Common myeloid progenitor, CD34-positive (primary cell): ENCODE measurements at regions not wholly inside any gene's neighbourhood (a gene's known extent, or its start where the extent isn't known, plus 50 kb on each side); places are given as distances from the start of the nearest gene placed in this dataset.
A peak's percentile ranks its signal among the peaks of the same experiment; 100 is the strongest.

Experiments used
- CTCF ChIA-PET: fragments of 350-600 bp; sonication (Branson Sonifier 250); formaldehyde crosslinking; loops from one replicate; lab custom pipeline; 2021; ENCODE audit warnings: antibody characterized with exemption; lab: Charles Lee
- POLR2A ChIA-PET: fragments of 350-600 bp; sonication (Branson Sonifier 250); formaldehyde crosslinking; loops from one replicate; lab custom pipeline; 2021; ENCODE audit warnings: antibody characterized with exemption; lab: Charles Lee
- DNase-seq, 3 donors: peaks; one replicate each; pipeline versions ENCODE4 v3.0.0 to v3.0.0-alpha.2; 2013
- H3K27ac ChIP-seq, 2 experiments: 1 replicate in 1 of 2; 2 replicates in 1 of 2; pipeline ENCODE4 v1.7.0; 2013; ENCODE audit warnings: inconsistent platforms in 2 of 2, low read length in 2 of 2, mild to moderate bottlenecking in 2 of 2, low read depth in 1 of 2, moderate library complexity in 1 of 2; ENCODE audit not compliant: severe bottlenecking in 2 of 2, insufficient read depth in 1 of 2, poor library complexity in 1 of 2
- H3K27me3 ChIP-seq, 5 experiments: replicated peaks in 2 of 5; 1 replicate in 3 of 5; 2 replicates in 2 of 5; pipeline versions ENCODE4 v1.6.1 to v1.7.0; 2013; ENCODE audit warnings: low read length in 4 of 5, mild to moderate bottlenecking in 2 of 5, moderate library complexity in 2 of 5, inconsistent platforms in 1 of 5; ENCODE audit not compliant: insufficient read depth in 5 of 5, control insufficient read depth in 4 of 5
- H3K36me3 ChIP-seq, 4 experiments: 1 replicate in 2 of 4; 2 replicates in 2 of 4; pipeline versions ENCODE4 v1.6.1 to v1.7.0; 2013; ENCODE audit warnings: low read length in 3 of 4, control low read depth in 1 of 4, mild to moderate bottlenecking in 1 of 4; ENCODE audit not compliant: control insufficient read depth in 4 of 4, insufficient read depth in 4 of 4
- H3K4me1 ChIP-seq, 4 experiments: 1 replicate in 3 of 4; 2 replicates in 1 of 4; pipeline versions ENCODE4 v1.6.1 to v1.7.1; 2013; ENCODE audit warnings: low read length in 3 of 4, mild to moderate bottlenecking in 3 of 4, control low read depth in 1 of 4, inconsistent platforms in 1 of 4, moderate library complexity in 1 of 4; ENCODE audit not compliant: control insufficient read depth in 4 of 4, insufficient read depth in 4 of 4; ENCODE audit errors: control extremely low read depth in 1 of 4
- H3K4me3 ChIP-seq, 7 experiments: 1 replicate in 4 of 7; 2 replicates in 3 of 7; pipeline versions ENCODE4 v1.5.1 to v1.7.0; 2013; ENCODE audit warnings: mild to moderate bottlenecking in 7 of 7, low read length in 6 of 7, moderate library complexity in 6 of 7, inconsistent platforms in 2 of 7, low read depth in 2 of 7, control low read depth in 1 of 7; ENCODE audit not compliant: insufficient read depth in 4 of 7, control insufficient read depth in 1 of 7; ENCODE audit errors: extremely low read depth in 1 of 7
- H3K9me3 ChIP-seq, 5 experiments: 1 replicate in 4 of 5; 2 replicates in 1 of 5; pipeline versions ENCODE4 v1.6.1 to v1.7.1; 2013; ENCODE audit warnings: low read length in 4 of 5, mild to moderate bottlenecking in 2 of 5, inconsistent platforms in 1 of 5, low read depth in 1 of 5, moderate library complexity in 1 of 5; ENCODE audit not compliant: control insufficient read depth in 4 of 5, insufficient read depth in 2 of 5; ENCODE audit errors: control extremely low read depth in 1 of 5
- WGBS: methylation state at CpG from one replicate; pipeline ENCODE4 v1.1.5; 2013; ENCODE audit not compliant: insufficient coverage; 5-methylcytosine and 5-hydroxymethylcytosine counted together

GRCh38 chr5:27275345-27275744, 237.0 kb upstream of the CDH9 start:
- DNase-seq: no peak
- ChIA-PET CTCF (interaction anchor here (1.1 to 1.2 kb wide), 2 partner anchors 13 to 19 kb away, joined by 3 read pairs; no protein-coding TSS in a partner anchor), POLR2A (no interaction called here)
- H3K27me3 ChIP-seq: no peaks in the 10 kb centered on the region
- no peaks in the 10 kb centered on the region for H3K36me3 ChIP-seq
- WGBS: 100% methylated on average over 1 of the region's 3 CpGs
- H3K4me1 ChIP-seq: no peaks in the 10 kb centered on the region
- H3K27ac ChIP-seq: no peak overlapping the region
- H3K4me3 ChIP-seq: no peak overlapping the region
- no peaks in the 10 kb centered on the region for H3K9me3 ChIP-seq

- no peak overlapping the region for H3K4me3 ChIP-seq
- ChIA-PET POLR2A (no interaction called here), CTCF (interaction anchor here (0.8 kb wide), 1 partner anchor 9 kb away, joined by 3 read pairs; no protein-coding TSS in a partner anchor)
- H3K36me3 ChIP-seq: no peaks in the 10 kb centered on the region
- H3K4me1 ChIP-seq: peaks cover 0 to 17% (median 11%) of the 10 kb centered on the region in 4 experiments
- 100% methylated on average over 1 of the region's 4 CpGs for WGBS
- DNase-seq: no peak
- peaks cover 0 to 2% (median 0%) of the 10 kb centered on the region in 5 experiments for H3K9me3 ChIP-seq
- H3K27me3 ChIP-seq: no peaks in the 10 kb centered on the region
- no peak overlapping the region for H3K27ac ChIP-seq
Observed at GRCh38 chr5:27269766-27270165, 231.4 kb upstream of the CDH9 start.

DNA sequence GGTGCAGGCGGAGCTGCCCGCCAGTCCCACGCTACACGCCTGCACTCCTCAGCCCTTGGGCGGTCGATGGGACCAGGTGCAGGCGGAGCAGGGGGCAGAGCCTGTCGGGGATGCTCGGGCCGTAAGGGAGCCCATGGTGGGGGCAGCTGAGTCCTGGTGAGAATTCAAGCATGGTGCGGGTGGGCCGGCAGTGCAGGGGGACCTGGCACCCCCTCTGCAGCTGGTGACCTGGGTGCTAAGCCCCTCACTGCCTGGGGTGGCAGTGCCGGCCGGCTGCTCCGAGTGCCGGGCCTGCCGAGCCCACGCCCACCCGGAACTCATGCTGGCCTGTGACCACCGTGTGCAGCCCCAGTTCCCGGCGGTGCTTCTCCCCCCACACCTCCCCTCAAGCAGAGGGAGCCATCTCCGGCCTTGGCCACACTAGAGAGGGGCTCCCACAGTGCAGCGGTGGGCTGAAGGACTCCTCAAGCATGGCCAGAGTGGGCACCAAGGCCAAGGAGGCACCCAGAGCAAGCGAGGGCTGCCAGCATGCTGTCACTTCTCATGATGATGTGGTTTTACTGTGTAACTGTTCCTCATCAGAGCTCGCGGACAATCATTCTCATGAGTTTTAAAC, 228.9 kb upstream of the CDH9 start:
- no peak overlapping the region for H3K27ac ChIP-seq
- CTCF ChIA-PET: interaction anchor here (1.3 kb wide), 1 partner anchor 37 kb away, joined by 4 read pairs; no protein-coding TSS in a partner anchor
- no peak for DNase-seq
- H3K36me3 ChIP-seq: no peaks in the 10 kb centered on the region
- H3K9me3 ChIP-seq: peaks cover 2 to 23% (median 11%) of the 10 kb centered on the region in 5 experiments
- no peak overlapping the region for H3K4me3 ChIP-seq
- H3K4me1 ChIP-seq: peaks cover 0 to 17% (median 11%) of the 10 kb centered on the region in 4 experiments
- POLR2A ChIA-PET: no interaction called here
- 98% methylated on average over 18 of the region's 27 CpGs for WGBS
- H3K27me3 ChIP-seq: no peaks in the 10 kb centered on the region

- Histone ChIP-seq H3K27me3 (no peaks in the 10 kb centered on the region), H3K36me3 (no peaks in the 10 kb centered on the region), H3K4me1 (peaks cover 0 to 17% (median 11%) of the 10 kb centered on the region in 4 experiments), H3K9me3 (peaks cover 2 to 23% (median 11%) of the 10 kb centered on the region in 5 experiments), H3K27ac (peak overlapping the region in 1 of 2 experiments; percentile 1), H3K4me3 (peak overlapping the region in 1 of 7 experiments; percentile 12)
- 0% methylated on average over 2 of the region's 2 CpGs for WGBS
- ChIA-PET POLR2A (no interaction called here), CTCF (interaction anchor here (1.1 to 1.3 kb wide), 2 partner anchors 38 to 95 kb away, joined by 3 to 4 read pairs; no protein-coding TSS in a partner anchor)
- peak; percentile 49 to 92 (median 81) for DNase-seq
Observed at GRCh38 chr5:27266184-27266583, 227.8 kb upstream of the CDH9 start.

DNA sequence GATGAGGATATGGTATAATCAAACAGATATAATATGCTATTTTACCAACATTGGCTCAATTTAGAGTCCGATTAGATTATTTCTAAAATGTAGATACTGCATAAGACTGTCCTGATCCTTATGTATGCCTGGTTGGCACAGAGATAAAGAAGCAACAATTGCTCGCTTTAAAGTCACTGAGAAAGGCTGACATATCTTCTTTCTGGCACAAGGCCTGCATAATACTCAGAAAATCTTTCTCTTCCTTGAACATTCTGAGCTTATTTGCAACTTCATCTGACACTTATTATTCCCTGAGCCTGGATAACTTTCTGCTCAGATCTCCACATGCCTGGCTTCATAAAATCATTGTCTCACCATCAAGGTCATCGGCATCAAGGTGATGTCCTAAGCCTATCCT, 219.3 kb upstream of the CDH9 start:
- Histone ChIP-seq H3K36me3 (no peaks in the 10 kb centered on the region), H3K9me3 (peaks cover 0 to 3% (median 0%) of the 10 kb centered on the region in 5 experiments), H3K4me3 (no peak overlapping the region), H3K27ac (no peak overlapping the region), H3K4me1 (no peaks in the 10 kb centered on the region), H3K27me3 (no peaks in the 10 kb centered on the region)
- DNase-seq: no peak
- ChIA-PET POLR2A (no interaction called here), CTCF (interaction anchor here (0.9 kb wide), 1 partner anchor 23 kb away, joined by 3 read pairs; no protein-coding TSS in a partner anchor)
- 93% methylated on average over 2 of the region's 3 CpGs for WGBS

DNA sequence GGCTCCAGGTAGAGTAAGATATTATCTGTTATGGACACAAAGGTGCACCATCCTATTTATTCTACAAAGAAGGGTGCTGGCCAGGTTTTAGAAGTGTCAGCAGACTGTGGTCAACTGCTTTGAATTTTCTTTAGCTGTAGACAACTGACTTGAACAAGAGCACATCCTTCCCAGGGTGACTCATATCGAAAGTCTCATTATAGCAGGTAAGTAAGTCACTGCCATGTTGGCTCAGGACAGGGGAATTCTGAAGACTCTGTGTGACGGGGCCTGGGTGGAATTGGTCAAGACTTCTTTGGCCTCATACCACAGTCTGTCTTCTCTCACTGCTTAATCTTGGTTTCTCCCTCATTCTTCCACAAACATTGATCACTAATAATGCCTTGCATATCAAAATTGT, 214.5 kb upstream of the CDH9 start:
- ChIA-PET POLR2A (no interaction called here), CTCF (no interaction called here)
- Histone ChIP-seq H3K27me3 (no peaks in the 10 kb centered on the region), H3K9me3 (peaks cover 0 to 1% (median 0%) of the 10 kb centered on the region in 5 experiments), H3K4me3 (no peak overlapping the region), H3K36me3 (no peaks in the 10 kb centered on the region), H3K27ac (no peak overlapping the region), H3K4me1 (no peaks in the 10 kb centered on the region)
- 100% methylated on average over 2 of the region's 2 CpGs for WGBS
- DNase-seq: no peak

GRCh38 chr5:27242258-27242626, 203.9 kb upstream of the CDH9 start:
- Histone ChIP-seq H3K27me3 (no peaks in the 10 kb centered on the region), H3K36me3 (no peaks in the 10 kb centered on the region), H3K4me3 (peak overlapping the region in 1 of 7 experiments; percentile 8), H3K9me3 (peaks cover 0 to 5% (median 1%) of the 10 kb centered on the region in 5 experiments), H3K27ac (peak overlapping the region in 1 of 2 experiments; percentile 62), H3K4me1 (peaks cover 3 to 17% (median 8%) of the 10 kb centered on the region in 4 experiments)
- DNase-seq: no peak
- POLR2A ChIA-PET: no interaction called here
- CTCF ChIA-PET: no interaction called here
- WGBS: no CpG with 5 or more reads among the region's 2 CpGs
